ENCODE measurements at regions not wholly inside any gene's neighbourhood (a gene's known extent, or its start where the extent isn't known, plus 50 kb on each side); places are given as distances from the start of the nearest gene placed in this dataset.

DNA sequence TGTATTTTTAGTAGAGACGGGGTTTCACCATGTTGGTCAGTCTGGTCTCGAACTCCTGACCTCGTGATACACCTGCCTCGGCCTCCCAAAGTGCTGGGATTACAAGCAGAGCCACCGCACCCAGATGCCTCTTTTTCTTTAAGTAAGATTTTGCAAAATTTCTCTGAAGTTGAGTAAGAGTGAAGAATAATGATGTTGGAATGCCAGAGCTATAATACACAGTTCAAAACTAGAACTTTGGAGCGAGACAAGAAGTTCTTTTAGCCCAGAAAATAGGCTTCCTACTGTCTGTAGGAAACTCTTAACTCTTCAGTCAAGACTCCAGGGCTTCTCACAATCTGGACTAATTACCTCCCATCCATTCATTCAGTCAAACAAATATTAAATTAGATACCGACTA lies 51.4 kb downstream of the MARCHF4 start:
- TF ChIP-seq, protein P1, sequence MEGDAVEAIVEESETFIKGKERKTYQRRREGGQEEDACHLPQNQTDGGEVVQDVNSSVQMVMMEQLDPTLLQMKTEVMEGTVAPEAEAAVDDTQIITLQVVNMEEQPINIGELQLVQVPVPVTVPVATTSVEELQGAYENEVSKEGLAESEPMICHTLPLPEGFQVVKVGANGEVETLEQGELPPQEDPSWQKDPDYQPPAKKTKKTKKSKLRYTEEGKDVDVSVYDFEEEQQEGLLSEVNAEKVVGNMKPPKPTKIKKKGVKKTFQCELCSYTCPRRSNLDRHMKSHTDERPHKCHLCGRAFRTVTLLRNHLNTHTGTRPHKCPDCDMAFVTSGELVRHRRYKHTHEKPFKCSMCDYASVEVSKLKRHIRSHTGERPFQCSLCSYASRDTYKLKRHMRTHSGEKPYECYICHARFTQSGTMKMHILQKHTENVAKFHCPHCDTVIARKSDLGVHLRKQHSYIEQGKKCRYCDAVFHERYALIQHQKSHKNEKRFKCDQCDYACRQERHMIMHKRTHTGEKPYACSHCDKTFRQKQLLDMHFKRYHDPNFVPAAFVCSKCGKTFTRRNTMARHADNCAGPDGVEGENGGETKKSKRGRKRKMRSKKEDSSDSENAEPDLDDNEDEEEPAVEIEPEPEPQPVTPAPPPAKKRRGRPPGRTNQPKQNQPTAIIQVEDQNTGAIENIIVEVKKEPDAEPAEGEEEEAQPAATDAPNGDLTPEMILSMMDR (IDR thresholded peaks at IDR 0.05) = no peak
- no peak for TF ChIP-seq EP300 (IDR thresholded peaks at IDR 0.05)
- TF ChIP-seq POLR2A (IDR thresholded peaks at IDR 0.05) = no peak
- TF ChIP-seq POLR2AphosphoS5 (IDR thresholded peaks at IDR 0.05) = no peak
- Histone ChIP-seq H3K4me3 (no peak overlapping the region), H3K9me3 (peaks cover 0 to 9% (median 0%) of the 10 kb centered on the region in 3 donors), H3K36me3 (no peaks in the 10 kb centered on the region), H3K27ac (no peak overlapping the region), H3K27me3 (peaks cover 32% of the 10 kb centered on the region), H3K4me1 (no peaks in the 10 kb centered on the region)
- no peak for ATAC-seq
- 78 to 81% methylated on average over 2 to 7 of the region's 7 CpGs for WGBS, 2 donors (ENCODE audit: low coverage in 1 of 2)

DNA sequence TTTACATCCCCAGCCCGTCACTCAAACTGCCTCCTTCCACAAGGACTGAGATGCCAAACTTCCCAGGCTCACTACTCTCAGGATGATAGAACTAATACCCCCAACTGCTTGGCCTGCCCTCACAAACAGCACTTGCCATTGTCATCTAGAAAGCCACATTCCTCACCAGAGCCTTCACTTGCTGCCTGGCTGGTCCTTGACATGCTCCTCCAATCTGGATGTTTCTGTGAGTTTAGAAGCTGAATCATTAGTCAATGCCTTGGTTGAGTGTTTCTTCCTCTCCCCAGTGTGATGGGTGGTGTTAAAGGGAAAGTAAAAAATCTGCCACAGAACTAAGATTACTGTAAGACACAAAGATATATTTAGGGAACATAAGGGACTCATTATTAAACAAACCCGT lies 52.5 kb downstream of the MARCHF4 start:
- no peak for ATAC-seq
- Histone ChIP-seq H3K4me3 (no peak overlapping the region), H3K27ac (no peak overlapping the region), H3K4me1 (no peaks in the 10 kb centered on the region), H3K27me3 (peaks cover 34% of the 10 kb centered on the region), H3K36me3 (no peaks in the 10 kb centered on the region), H3K9me3 (peaks cover 0 to 12% (median 0%) of the 10 kb centered on the region in 3 donors)
- TF ChIP-seq EP300 (IDR thresholded peaks at IDR 0.05) = no peak
- no peak for TF ChIP-seq POLR2AphosphoS5 (IDR thresholded peaks at IDR 0.05)
- TF ChIP-seq, protein P1 (IDR thresholded peaks at IDR 0.05) = no peak
- TF ChIP-seq POLR2A (IDR thresholded peaks at IDR 0.05) = no peak
- WGBS, 2 donors (ENCODE audit: low coverage in 1 of 2) = 52 to 58% methylated on average over 2 of the region's 2 CpGs

DNA sequence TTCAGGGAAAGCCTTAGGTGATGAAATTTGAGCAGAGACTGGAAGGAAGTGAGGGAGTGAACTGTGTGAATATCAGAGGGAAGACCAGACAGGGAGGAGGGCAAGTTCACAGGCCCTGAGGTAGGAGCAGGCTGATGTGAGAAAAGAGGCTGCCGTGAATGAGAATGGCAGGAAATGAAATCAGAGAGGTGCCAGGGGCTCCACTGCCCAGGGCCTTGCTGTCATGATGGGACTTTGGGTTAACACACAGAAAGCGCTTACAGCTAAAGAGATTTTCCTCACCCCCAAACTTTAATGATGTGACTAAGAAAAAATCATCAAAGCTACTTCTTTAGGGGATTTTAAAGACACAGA lies 53.8 kb downstream of the MARCHF4 start:
- 62 to 71% methylated on average over 2 of the region's 2 CpGs for WGBS, 2 donors (ENCODE audit: low coverage in 1 of 2)
- Histone ChIP-seq H3K36me3 (no peaks in the 10 kb centered on the region), H3K9me3 (peaks cover 0 to 12% (median 0%) of the 10 kb centered on the region in 3 donors), H3K27me3 (peaks cover 34% of the 10 kb centered on the region), H3K27ac (no peak overlapping the region), H3K4me1 (no peaks in the 10 kb centered on the region), H3K4me3 (no peak overlapping the region)
- no peak for ATAC-seq
- TF ChIP-seq, protein P1 (IDR thresholded peaks at IDR 0.05) = no peak
- TF ChIP-seq POLR2AphosphoS5 (IDR thresholded peaks at IDR 0.05) (no peak), POLR2A (IDR thresholded peaks at IDR 0.05) (no peak), EP300 (IDR thresholded peaks at IDR 0.05) (no peak)

DNA sequence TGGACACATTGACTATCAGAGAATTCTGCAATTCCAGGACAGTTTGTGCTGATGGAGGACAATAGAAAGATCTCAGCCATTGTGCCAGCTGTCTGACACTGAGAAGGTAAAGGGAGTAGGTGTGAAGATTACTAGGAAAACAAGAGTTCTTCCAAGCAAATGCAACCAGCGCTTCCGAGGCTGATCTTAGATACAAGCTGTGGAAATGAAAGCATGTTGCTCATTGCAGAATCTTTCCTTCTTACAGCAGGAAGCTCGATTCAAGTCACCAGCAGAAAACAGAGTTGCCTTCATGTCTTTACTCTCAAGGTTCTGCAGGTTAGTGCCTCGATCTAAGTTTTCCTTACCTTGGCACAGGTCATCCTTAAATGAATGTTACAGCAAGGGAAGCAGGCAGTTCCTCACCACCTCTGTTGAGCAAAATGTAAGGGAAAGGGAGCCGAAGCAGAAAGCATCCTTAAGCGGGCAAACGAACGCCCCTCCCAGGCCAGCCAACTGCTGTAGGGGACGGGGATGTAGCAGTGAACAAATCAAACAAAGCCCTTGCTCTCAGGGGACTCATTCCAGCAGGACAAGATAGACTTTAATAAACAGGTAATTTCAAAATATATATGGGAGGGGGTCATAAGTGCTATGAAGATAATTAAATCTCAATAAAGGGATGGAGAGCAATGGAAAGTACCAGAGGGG lies 54.3 kb downstream of the MARCHF4 start:
- Histone ChIP-seq H3K27me3 (peaks cover 34% of the 10 kb centered on the region), H3K4me3 (no peak overlapping the region), H3K27ac (no peak overlapping the region), H3K9me3 (peaks cover 0 to 12% (median 0%) of the 10 kb centered on the region in 3 donors), H3K36me3 (no peaks in the 10 kb centered on the region), H3K4me1 (no peaks in the 10 kb centered on the region)
- ATAC-seq = no peak
- 36 to 44% methylated on average over 4 to 9 of the region's 9 CpGs for WGBS, 2 donors (ENCODE audit: low coverage in 1 of 2)
- TF ChIP-seq EP300 (IDR thresholded peaks at IDR 0.05) = no peak
- no peak for TF ChIP-seq POLR2A (IDR thresholded peaks at IDR 0.05)
- TF ChIP-seq, protein P1 (IDR thresholded peaks at IDR 0.05) = no peak
- no peak for TF ChIP-seq POLR2AphosphoS5 (IDR thresholded peaks at IDR 0.05)

DNA sequence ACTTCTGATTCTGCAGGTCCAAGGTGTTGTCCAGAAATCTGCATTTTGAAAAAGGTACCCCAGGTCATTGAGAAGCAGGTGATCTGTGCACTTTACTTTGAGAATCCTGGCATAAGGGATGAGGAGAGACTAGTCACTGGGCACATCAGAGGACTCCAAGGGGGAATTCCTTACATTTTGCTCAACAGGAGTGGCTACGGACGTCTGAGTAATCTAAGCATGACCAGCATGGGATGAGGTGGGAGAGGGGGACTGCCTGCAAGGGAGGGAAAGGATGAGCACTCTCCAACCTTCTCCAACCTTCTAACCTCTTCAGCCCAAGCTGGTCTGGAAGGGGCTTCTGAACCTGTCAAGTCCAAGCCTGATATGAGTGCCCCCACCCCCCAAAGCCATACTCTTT lies 55.5 kb downstream of the MARCHF4 start:
- Histone ChIP-seq H3K36me3 (no peaks in the 10 kb centered on the region), H3K4me3 (no peak overlapping the region), H3K9me3 (peaks cover 0 to 12% (median 0%) of the 10 kb centered on the region in 3 donors), H3K27ac (no peak overlapping the region), H3K4me1 (no peaks in the 10 kb centered on the region), H3K27me3 (peaks cover 29% of the 10 kb centered on the region)
- 38 to 42% methylated on average over 2 of the region's 2 CpGs for WGBS, 2 donors (ENCODE audit: low coverage in 1 of 2)
- no peak for TF ChIP-seq POLR2AphosphoS5 (IDR thresholded peaks at IDR 0.05)
- no peak for TF ChIP-seq EP300 (IDR thresholded peaks at IDR 0.05)
- ATAC-seq = no peak
